ENCODE measurements at regions not wholly inside any gene's neighbourhood (a gene's known extent, or its start where the extent isn't known, plus 50 kb on each side); places are given as distances from the start of the nearest gene placed in this dataset.

DNA sequence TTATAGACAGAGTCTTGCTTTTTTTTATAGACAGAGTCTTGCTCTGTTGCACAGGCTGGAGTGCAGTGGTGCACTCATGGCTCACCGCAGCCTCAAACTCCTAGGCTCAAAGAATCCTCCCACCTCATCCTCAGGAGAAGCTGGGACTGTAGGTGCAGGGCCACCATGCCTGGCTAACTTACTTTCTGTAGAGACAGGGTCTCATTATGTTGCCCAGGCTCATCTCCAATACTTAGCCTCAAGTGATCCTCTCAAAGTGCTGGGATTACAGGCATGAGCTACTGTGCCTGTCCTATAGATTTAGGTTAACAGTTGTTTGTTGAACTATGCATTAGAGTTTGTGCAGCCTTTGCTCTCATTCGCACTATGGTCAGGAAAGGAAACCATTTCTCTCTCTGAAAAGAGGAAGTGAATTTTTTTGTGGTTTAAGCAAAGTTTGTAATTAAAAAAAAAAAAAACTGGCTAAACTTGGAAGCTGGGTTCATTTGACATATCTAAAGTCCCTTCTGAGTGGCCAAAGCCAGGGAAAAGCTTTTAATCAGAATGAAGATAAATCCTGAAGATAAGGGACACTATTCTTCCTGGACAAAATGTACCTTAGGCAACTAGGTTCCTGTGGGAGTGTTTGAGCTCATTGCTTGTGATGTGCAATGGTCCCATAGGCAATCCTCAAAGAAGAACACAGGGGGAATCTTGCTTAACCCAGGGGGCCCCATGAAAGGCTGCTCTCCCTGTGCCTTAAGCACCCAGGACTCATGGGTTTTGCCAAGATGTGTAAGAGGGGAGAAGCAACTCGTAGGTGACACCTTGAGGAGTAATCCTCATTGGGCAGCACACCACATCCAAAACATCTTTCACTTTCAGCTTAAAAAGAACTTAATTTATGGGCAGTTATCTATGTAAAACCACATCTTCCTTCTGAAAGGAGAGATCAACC lies 201.7 kb downstream of the MREG start:
- TF ChIP-seq ARID2 (IDR thresholded peaks at IDR 0.05): no peak
- no peak for TF ChIP-seq SP1 (CRISPR knock-in tag; IDR thresholded peaks at IDR 0.05)
- no peak for TF ChIP-seq TBP (optimal IDR thresholded peaks at IDR 0.05; ENCODE audit: low read depth, low read length)
- no peak for TF ChIP-seq CREB1 (IDR thresholded peaks at IDR 0.05)
- TF ChIP-seq CREB1 (CRISPR knock-in tag; IDR thresholded peaks at IDR 0.05): no peak
- no peak for TF ChIP-seq KLF13 (tag; IDR thresholded peaks at IDR 0.05; ENCODE audit: borderline replicate concordance, low read depth)
- no peak for TF ChIP-seq TRIM28 (IDR thresholded peaks at IDR 0.05)
- TF ChIP-seq CTCF (IDR thresholded peaks at IDR 0.05 in 2 of 3, conservative IDR thresholded peaks at IDR 0.05 in 1 of 3; ENCODE audit: insufficient read depth in 2 of 3, low read depth in 1 of 3, low read length in 3 of 3): no peak
- no peak for TF ChIP-seq NEUROD1 (IDR thresholded peaks at IDR 0.05; ENCODE audit: borderline replicate concordance, low read depth, low read length, partially characterized antibody)
- TF ChIP-seq SREBF2 (CRISPR knock-in tag; IDR thresholded peaks at IDR 0.05): no peak
